Osteocyte (in vitro differentiated cells): ENCODE measurements at regions not wholly inside any gene's neighbourhood (a gene's known extent, or its start where the extent isn't known, plus 50 kb on each side); places are given as distances from the start of the nearest gene placed in this dataset.

Experiments
- DNase-seq: peaks from one replicate; pipeline ENCODE4 v3.0.0; 2021; ENCODE audit warnings: mixed read lengths; ENCODE audit not compliant: unreplicated experiment; ENCODE audit errors: extremely low spot score
- H3K27ac Mint-ChIP-seq: one replicate; pipeline ENCODE4 v1.8.0; 2021; ENCODE audit warnings: mild to moderate bottlenecking, mixed read lengths; ENCODE audit not compliant: unreplicated experiment
- H3K27me3 Mint-ChIP-seq: one replicate; pipeline ENCODE4 v1.8.0; 2021; ENCODE audit warnings: mixed read lengths; ENCODE audit not compliant: unreplicated experiment
- H3K36me3 Mint-ChIP-seq: one replicate; pipeline ENCODE4 v1.8.0; 2021; ENCODE audit warnings: mixed read lengths; ENCODE audit not compliant: unreplicated experiment
- H3K4me1 Mint-ChIP-seq: one replicate; pipeline ENCODE4 v1.8.0; 2021; ENCODE audit warnings: mixed read lengths; ENCODE audit not compliant: unreplicated experiment
- H3K4me3 Mint-ChIP-seq: one replicate; pipeline ENCODE4 v1.8.0; 2021; ENCODE audit warnings: mild to moderate bottlenecking, moderate library complexity, mixed read lengths; ENCODE audit not compliant: unreplicated experiment
- H3K9me3 Mint-ChIP-seq: one replicate; pipeline ENCODE4 v1.8.0; 2021; ENCODE audit warnings: mixed read lengths; ENCODE audit not compliant: unreplicated experiment
- CTCF ChIP-seq: fragments of 200-600 bp; sonication (generic); IDR thresholded peaks from 2 replicates; pipeline ENCODE4 v1.5.0; 2021; ENCODE audit warnings: antibody characterized with exemption, mild to moderate bottlenecking, moderate library complexity

GRCh38 chr2:177093371-177093770, 119.2 kb upstream of the HNRNPA3 start:
- no peaks in the 10 kb centered on the region for H3K9me3 Mint-ChIP-seq
- H3K4me1 Mint-ChIP-seq = no peaks in the 10 kb centered on the region
- no peak for DNase-seq
- no peak overlapping the region for H3K4me3 Mint-ChIP-seq
- H3K36me3 Mint-ChIP-seq = no peaks in the 10 kb centered on the region
- no peaks in the 10 kb centered on the region for H3K27me3 Mint-ChIP-seq
- H3K27ac Mint-ChIP-seq = no peak overlapping the region
- TF ChIP-seq CTCF = no peak

- H3K27me3 Mint-ChIP-seq = no peaks in the 10 kb centered on the region
- H3K36me3 Mint-ChIP-seq = no peaks in the 10 kb centered on the region
- H3K4me3 Mint-ChIP-seq = no peak overlapping the region
- no peak for DNase-seq
- TF ChIP-seq CTCF = no peak
- peaks cover 10% of the 10 kb centered on the region for H3K9me3 Mint-ChIP-seq
- no peak overlapping the region for H3K27ac Mint-ChIP-seq
- no peaks in the 10 kb centered on the region for H3K4me1 Mint-ChIP-seq
These were observed 114.5 kb upstream of the HNRNPA3 start for GRCh38 chr2:177098001-177098613.

GRCh38 chr2:177101930-177102329, 110.7 kb upstream of the HNRNPA3 start:
- DNase-seq = no peak
- Mint-ChIP-seq H3K27me3 (no peaks in the 10 kb centered on the region), H3K9me3 (peaks cover 10% of the 10 kb centered on the region), H3K27ac (no peak overlapping the region), H3K36me3 (no peaks in the 10 kb centered on the region), H3K4me3 (no peak overlapping the region), H3K4me1 (no peaks in the 10 kb centered on the region)
- TF ChIP-seq CTCF = no peak

- no peak for DNase-seq
- Mint-ChIP-seq H3K4me3 (no peak overlapping the region), H3K27ac (no peak overlapping the region), H3K36me3 (no peaks in the 10 kb centered on the region), H3K4me1 (no peaks in the 10 kb centered on the region), H3K27me3 (peaks cover 21% of the 10 kb centered on the region), H3K9me3 (peaks cover 10% of the 10 kb centered on the region)
- peak; percentile 15 for TF ChIP-seq CTCF
These were observed 106.4 kb upstream of the HNRNPA3 start for GRCh38 chr2:177106212-177106611.

- H3K27ac Mint-ChIP-seq = no peak overlapping the region
- DNase-seq = no peak
- H3K4me3 Mint-ChIP-seq = no peak overlapping the region
- no peaks in the 10 kb centered on the region for H3K4me1 Mint-ChIP-seq
- no peak for TF ChIP-seq CTCF
- peaks cover 28% of the 10 kb centered on the region for H3K27me3 Mint-ChIP-seq
- H3K36me3 Mint-ChIP-seq = no peaks in the 10 kb centered on the region
- no peaks in the 10 kb centered on the region for H3K9me3 Mint-ChIP-seq
These were observed 103.7 kb upstream of the HNRNPA3 start for GRCh38 chr2:177108890-177109289.
